Panc1 (cell line): ENCODE measurements at regions not wholly inside any gene's neighbourhood (a gene's known extent, or its start where the extent isn't known, plus 50 kb on each side); places are given as distances from the start of the nearest gene placed in this dataset.

ENCODE experiments used
- ATAC-seq: fragments of 200-7000 bp; cut with Tn5 transposase; 2 replicates; pipeline ENCODE4 v1.9.1; 2020; ENCODE audit warnings: mild to moderate bottlenecking, moderate library complexity
- BruUV-seq: library from RNA; stranded (reverse); fragments of 400-500 nt; replicated peaks from 2 replicates; lab custom pipeline; 2021; lab: Mats Ljungman, UMichigan
- CTCF ChIA-PET: fragments of 300-600 bp; sonication (Branson Sonifier 250); formaldehyde crosslinking; loops from one replicate; lab custom pipeline; 2022; ENCODE audit warnings: antibody characterized with exemption; lab: Charles Lee
- POLR2A ChIA-PET: fragments of 300-600 bp; sonication (Branson Sonifier 250); formaldehyde crosslinking; loops from one replicate; lab custom pipeline; 2022; ENCODE audit warnings: antibody characterized with exemption; lab: Charles Lee
- DNase-seq: peaks from one replicate; pipeline ENCODE4 v3.0.0-alpha.2; 2010; ENCODE audit warnings: low read depth, low spot score
- H3K27ac ChIP-seq: 2 replicates; pipeline ENCODE4 v1.5.1; 2011; ENCODE audit warnings: mild to moderate bottlenecking, low read length, inconsistent platforms
- H3K27me3 ChIP-seq: fragments of 200-500 bp; sonication (Bioruptor generic); 2 replicates; pipeline ENCODE4 v1.6.0; 2014; ENCODE audit warnings: low read length, inconsistent platforms; ENCODE audit not compliant: control insufficient read depth, insufficient read depth
- H3K36me3 ChIP-seq: fragments of 200-500 bp; sonication (Bioruptor generic); 2 replicates; pipeline ENCODE4 v1.5.1; 2014; ENCODE audit warnings: inconsistent platforms, mild to moderate bottlenecking, low read length, moderate library complexity; ENCODE audit not compliant: control insufficient read depth, insufficient read depth
- H3K4me1 ChIP-seq: 2 replicates; pipeline ENCODE4 v1.5.1; 2011; ENCODE audit warnings: inconsistent platforms, mild to moderate bottlenecking, low read length, moderate library complexity; ENCODE audit not compliant: control insufficient read depth, insufficient read depth
- H3K4me3 ChIP-seq, 2 experiments: 2 replicates each; pipeline ENCODE4 v1.5.1; 2011 to 2012; ENCODE audit warnings: low read depth in 2 of 2, low read length in 2 of 2, mild to moderate bottlenecking in 2 of 2, inconsistent platforms in 1 of 2, moderate library complexity in 1 of 2
- H3K9me3 ChIP-seq: fragments of 200-500 bp; sonication (Bioruptor generic); 2 replicates; pipeline ENCODE4 v1.5.1; 2014; ENCODE audit warnings: low read depth, mild to moderate bottlenecking, inconsistent platforms, low read length, moderate library complexity; ENCODE audit not compliant: control insufficient read depth, insufficient read depth
- CTCF ChIP-seq: fragments of 450-650 bp; IDR thresholded peaks from 2 replicates; pipeline ENCODE4 v1.5.1; 2017; ENCODE audit warnings: mild to moderate bottlenecking
- POLR2AphosphoS5 ChIP-seq: IDR thresholded peaks from 2 replicates; pipeline ENCODE4 v1.6.1; 2012; ENCODE audit warnings: mild to moderate bottlenecking, low read depth, low read length, moderate library complexity
- REST ChIP-seq, 2 experiments: IDR thresholded peaks; 2 replicates each; pipeline ENCODE4 v1.6.1; 2011 to 2012; ENCODE audit warnings: low read depth in 2 of 2, control low read depth in 1 of 2, low read length in 1 of 2, mild to moderate bottlenecking in 1 of 2, moderate library complexity in 1 of 2; ENCODE audit not compliant: insufficient read depth in 1 of 2
- SIN3A ChIP-seq: IDR thresholded peaks from 2 replicates; pipeline ENCODE4 v1.6.1; 2012; ENCODE audit warnings: low read depth, mild to moderate bottlenecking, low read length, moderate library complexity, borderline replicate concordance; ENCODE audit not compliant: insufficient read depth
- TCF7L2 ChIP-seq: IDR thresholded peaks from 2 replicates; pipeline ENCODE4 v1.6.1; 2011; ENCODE audit warnings: mild to moderate bottlenecking, low read depth, low read length, inconsistent platforms
- in situ Hi-C: cut with HindIII; loops from 2 replicates; pipeline ENCODE4 v1.10.0; 2016; ENCODE audit warnings: low sequenced_read_pairs, low pct_unique_long_range_greater_than_20kb
- intact Hi-C: fragments of 100-400 bp; cut with micrococcal nuclease; formaldehyde crosslinking; loops from one replicate; pipeline ENCODE4 v1.10.0; 2022; ENCODE audit not compliant: unreplicated experiment

- DNase-seq: no peak
- no peaks in the 10 kb centered on the region for H3K27me3 ChIP-seq
- ATAC-seq: no peak
- in situ Hi-C loops (no loop called here), intact Hi-C loops (no loop called here)
- no peaks in the 10 kb centered on the region for H3K36me3 ChIP-seq
- H3K27ac ChIP-seq: no peak overlapping the region
- TF ChIP-seq TCF7L2 (no peak), CTCF (no peak), POLR2AphosphoS5 (no peak), REST (IDR thresholded peaks at IDR 0.05; ENCODE audit: insufficient read depth in 1 of 2, low read depth in 2 of 2, low read length in 1 of 2) (no peak), SIN3A (no peak)
- H3K9me3 ChIP-seq: no peaks in the 10 kb centered on the region
- ChIA-PET CTCF (no interaction called here), POLR2A (no interaction called here)
- H3K4me3 ChIP-seq: no peak overlapping the region
- BruUV-seq: no TSS peak
- no peaks in the 10 kb centered on the region for H3K4me1 ChIP-seq
Observed at GRCh38 chr13:37453246-37453645, 145.3 kb downstream of the POSTN start.

- Histone ChIP-seq H3K27me3 (no peaks in the 10 kb centered on the region), H3K27ac (no peak overlapping the region), H3K4me1 (no peaks in the 10 kb centered on the region), H3K4me3 (no peak overlapping the region), H3K36me3 (no peaks in the 10 kb centered on the region), H3K9me3 (no peaks in the 10 kb centered on the region)
- in situ Hi-C loops: no loop called here
- intact Hi-C loops: no loop called here
- DNase-seq (no peak), ATAC-seq (no peak)
- POLR2A ChIA-PET: no interaction called here
- no TSS peak for BruUV-seq
- CTCF ChIA-PET: no interaction called here
- TF ChIP-seq REST (IDR thresholded peaks at IDR 0.05; ENCODE audit: insufficient read depth in 1 of 2, low read depth in 2 of 2, low read length in 1 of 2): no peak
- no peak for TF ChIP-seq POLR2AphosphoS5
- TF ChIP-seq CTCF: no peak
- no peak for TF ChIP-seq TCF7L2
- TF ChIP-seq SIN3A: no peak
Observed at GRCh38 chr13:37450276-37450675, 148.3 kb downstream of the POSTN start.
